ENCODE measurements at regions not wholly inside any gene's neighbourhood (a gene's known extent, or its start where the extent isn't known, plus 50 kb on each side); places are given as distances from the start of the nearest gene placed in this dataset.

DNA sequence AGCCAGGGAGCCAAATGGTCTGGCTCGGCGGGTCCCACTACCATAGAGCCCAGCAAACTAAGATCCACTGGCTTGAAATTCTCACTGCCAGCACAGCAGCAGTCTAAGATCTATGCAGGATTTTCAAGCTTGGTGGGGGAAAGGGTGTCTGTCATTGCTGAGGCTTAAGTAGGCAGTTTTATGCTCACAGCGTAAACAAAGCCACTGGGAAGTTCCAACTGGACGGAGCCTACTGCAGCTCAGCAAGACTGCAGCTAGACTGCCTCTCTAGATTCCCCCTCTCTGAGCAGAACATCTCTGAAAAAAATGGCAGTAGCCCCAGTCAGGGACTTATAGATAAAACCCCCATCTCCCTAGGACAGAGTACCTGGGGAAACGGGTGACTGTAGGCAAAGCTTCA lies 277.6 kb upstream of the PHF14 start:
- in situ Hi-C loops (cut with MboI; ENCODE audit: low sequenced_read_pairs) (no loop called here), intact Hi-C loops (cut with micrococcal nuclease) (no loop called here), dilution Hi-C loops (cut with HindIII; ENCODE audit: low sequenced_read_pairs, unreplicated experiment) (no loop called here)
- H3K9me1 ChIP-seq (ENCODE audit: insufficient read depth, low read length) = no peaks in the 10 kb centered on the region
- H3K27me3 ChIP-seq (ENCODE audit: control insufficient read depth, insufficient read depth, low read length) = no peaks in the 10 kb centered on the region
- H4K8ac ChIP-seq (ENCODE audit: low read depth in 2 of 2, low read length in 2 of 2) = no peak overlapping the region
- ATAC-seq (ENCODE audit: low read depth) (no peak), DNase-seq (no peak)
- no peak for TF ChIP-seq CEBPB (IDR thresholded peaks at IDR 0.05; ENCODE audit: low read depth, low read length)
- H3K4ac ChIP-seq (ENCODE audit: low read depth, low read length) = no peak overlapping the region
- no peaks in the 10 kb centered on the region for H3K36me3 ChIP-seq (ENCODE audit: control insufficient read depth, insufficient read depth, low read length)
- H2AK9ac ChIP-seq (replicated peaks; ENCODE audit: low read depth, low read length, poor library complexity) = no peak overlapping the region
- no peak overlapping the region for H4K5ac ChIP-seq (ENCODE audit: low read depth, low read length)
- no peak overlapping the region for H2AFZ ChIP-seq (replicated peaks; ENCODE audit: low read length, poor library complexity)
- H3K23ac ChIP-seq (ENCODE audit: low read depth, low read length) = no peak overlapping the region
- no peak overlapping the region for H2BK5ac ChIP-seq (ENCODE audit: low read depth, low read length, poor library complexity, severe bottlenecking)
- no peak overlapping the region for H2AK5ac ChIP-seq (ENCODE audit: low read depth, low read length)
- peaks cover 11% of the 10 kb centered on the region; the same call in 1 of the 2 replicates for H3K9me3 ChIP-seq (ENCODE audit: control insufficient read depth, insufficient read depth, low read length)
- no peak overlapping the region for H3K9ac ChIP-seq (ENCODE audit: low read depth, low read length)
- no peak overlapping the region for H3K4me3 ChIP-seq (ENCODE audit: insufficient read depth, low read depth, low read length)
- CTCF ChIA-PET = no interaction called here
- H3K18ac ChIP-seq (ENCODE audit: low read depth, low read length) = no peak overlapping the region
- no peak overlapping the region for H3K14ac ChIP-seq (replicated peaks; ENCODE audit: low read depth, low read length)
- no peak overlapping the region for H2BK120ac ChIP-seq (ENCODE audit: low read depth, low read length)
- H3K56ac ChIP-seq (ENCODE audit: extremely low read depth, insufficient read depth, low read length) = no peak overlapping the region
- H4K20me1 ChIP-seq (ENCODE audit: insufficient read depth, low read length) = no peaks in the 10 kb centered on the region
- H3K79me1 ChIP-seq (ENCODE audit: low read depth in 1 of 2, low read length in 2 of 2) = no peaks in the 10 kb centered on the region
- no peak overlapping the region for H2BK15ac ChIP-seq (ENCODE audit: low read depth, low read length)
- POLR2A ChIA-PET (ENCODE audit: unreplicated experiment) = no interaction called here
- no TSS peak for BruUV-seq (replicated peaks)
- no peak overlapping the region for H4K91ac ChIP-seq (ENCODE audit: insufficient read depth, low read depth, low read length)
- no peak overlapping the region for H3K4me2 ChIP-seq (ENCODE audit: low read depth, low read length)
- no peak overlapping the region for H3K27ac ChIP-seq (ENCODE audit: insufficient read depth, low read length)
- WGBS, 2 experiments (ENCODE audit: extremely low coverage in 2 of 2, insufficient read length in 1 of 2) = 40% methylated on average over 1 of the region's 5 CpGs; no CpG with 5 or more reads in 1 of the 2 experiments
- no peaks in the 10 kb centered on the region for H3K4me1 ChIP-seq (ENCODE audit: control insufficient read depth, insufficient read depth, low read length)
- no peak overlapping the region for H2BK20ac ChIP-seq (ENCODE audit: low read depth, low read length)

All from IMR-90 (cell line).